IMR-90 (cell line): ENCODE measurements at regions not wholly inside any gene's neighbourhood (a gene's known extent, or its start where the extent isn't known, plus 50 kb on each side); places are given as distances from the start of the nearest gene placed in this dataset.

Source experiments
- ATAC-seq: fragments of 200-7000 bp; cut with Tn5 transposase; 2 replicates; pipeline ENCODE4 v1.9.1; 2020; ENCODE audit warnings: low read depth, mild to moderate bottlenecking, moderate library complexity
- BruUV-seq: library from RNA; stranded (reverse); fragments of 400-500 nt; replicated peaks from 2 replicates; lab custom pipeline; 2021; lab: Mats Ljungman, UMichigan
- CTCF ChIA-PET: fragments of 300-600 bp; formaldehyde crosslinking; extraction: SDS; loops from one replicate; lab custom pipeline; 2021; ENCODE audit warnings: antibody characterized with exemption; lab: Yijun Ruan, JAX
- POLR2A ChIA-PET: fragments of 300-600 bp; sonication (Branson Sonifier 250); formaldehyde crosslinking; loops from one replicate; lab custom pipeline; 2022; ENCODE audit warnings: antibody characterized with exemption; ENCODE audit not compliant: unreplicated experiment; lab: Charles Lee
- DNase-seq: peaks from one replicate; pipeline ENCODE4 v3.0.0; 2013
- H2AFZ ChIP-seq: replicated peaks from 2 replicates; pipeline ENCODE3; 2013; ENCODE audit warnings: low read length, mild to moderate bottlenecking; ENCODE audit not compliant: poor library complexity
- H2AK5ac ChIP-seq: 2 replicates; pipeline ENCODE4 v1.6.1; 2013; ENCODE audit warnings: low read depth, low read length, inconsistent platforms
- H2AK9ac ChIP-seq: replicated peaks from 2 replicates; pipeline ENCODE3; 2013; ENCODE audit warnings: mild to moderate bottlenecking, low read depth, low read length, moderate library complexity; ENCODE audit not compliant: poor library complexity
- H2BK120ac ChIP-seq: 2 replicates; pipeline ENCODE4 v1.6.1; 2013; ENCODE audit warnings: low read depth, low read length, inconsistent platforms
- H2BK15ac ChIP-seq: 3 replicates; pipeline ENCODE4 v1.6.1; 2013; ENCODE audit warnings: low read depth, low read length, inconsistent platforms
- H2BK20ac ChIP-seq: 2 replicates; pipeline ENCODE4 v1.6.1; 2013; ENCODE audit warnings: low read depth, mild to moderate bottlenecking, inconsistent platforms, low read length, moderate library complexity
- H2BK5ac ChIP-seq: 2 replicates; pipeline ENCODE4 v1.6.1; 2013; ENCODE audit warnings: mild to moderate bottlenecking, low read depth, low read length, inconsistent platforms; ENCODE audit not compliant: poor library complexity, severe bottlenecking
- H3K14ac ChIP-seq: replicated peaks from 2 replicates; pipeline ENCODE4 v1.6.1; 2013; ENCODE audit warnings: low read depth, low read length, inconsistent platforms
- H3K18ac ChIP-seq: 2 replicates; pipeline ENCODE4 v1.6.1; 2013; ENCODE audit warnings: low read depth, low read length, control low read depth
- H3K23ac ChIP-seq: 2 replicates; pipeline ENCODE4 v1.6.1; 2013; ENCODE audit warnings: low read depth, low read length, inconsistent platforms
- H3K27ac ChIP-seq: 2 replicates; pipeline ENCODE4 v1.5.1; 2013; ENCODE audit warnings: mild to moderate bottlenecking, control low read depth, low read length; ENCODE audit not compliant: insufficient read depth
- H3K27me3 ChIP-seq: 2 replicates; pipeline ENCODE4 v1.6.1; 2013; ENCODE audit warnings: low read length; ENCODE audit not compliant: control insufficient read depth, insufficient read depth
- H3K36me3 ChIP-seq: 2 replicates; pipeline ENCODE4 v1.6.1; 2013; ENCODE audit warnings: low read length, mixed read lengths; ENCODE audit not compliant: control insufficient read depth, insufficient read depth
- H3K4ac ChIP-seq: 2 replicates; pipeline ENCODE4 v1.6.1; 2013; ENCODE audit warnings: low read depth, low read length, inconsistent platforms
- H3K4me1 ChIP-seq: 2 replicates; pipeline ENCODE4 v1.6.1; 2013; ENCODE audit warnings: low read length, mixed read lengths; ENCODE audit not compliant: control insufficient read depth, insufficient read depth
- H3K4me2 ChIP-seq: 2 replicates; pipeline ENCODE4 v1.6.1; 2013; ENCODE audit warnings: low read depth, mild to moderate bottlenecking, control low read depth, low read length, moderate library complexity
- H3K4me3 ChIP-seq: 2 replicates; pipeline ENCODE4 v1.5.1; 2013; ENCODE audit warnings: low read depth, mild to moderate bottlenecking, control low read depth, low read length, moderate library complexity; ENCODE audit not compliant: insufficient read depth
- H3K56ac ChIP-seq: 2 replicates; pipeline ENCODE4 v1.6.1; 2013; ENCODE audit warnings: low read length, inconsistent platforms; ENCODE audit not compliant: insufficient read depth; ENCODE audit errors: extremely low read depth
- H3K79me1 ChIP-seq, 2 experiments: 2 replicates each; pipeline ENCODE4 v1.6.1; 2013; ENCODE audit warnings: low read length in 2 of 2, inconsistent platforms in 1 of 2, low read depth in 1 of 2
- H3K9ac ChIP-seq: 2 replicates; pipeline ENCODE4 v1.6.1; 2013; ENCODE audit warnings: low read depth, low read length, control low read depth
- H3K9me1 ChIP-seq: 2 replicates; pipeline ENCODE4 v1.6.1; 2013; ENCODE audit warnings: low read length, inconsistent platforms; ENCODE audit not compliant: insufficient read depth
- H3K9me3 ChIP-seq: 2 replicates; pipeline ENCODE4 v1.6.1; 2013; ENCODE audit warnings: low read length; ENCODE audit not compliant: control insufficient read depth, insufficient read depth
- H4K20me1 ChIP-seq: 2 replicates; pipeline ENCODE4 v1.6.1; 2013; ENCODE audit warnings: low read length, inconsistent platforms; ENCODE audit not compliant: insufficient read depth
- H4K5ac ChIP-seq: 2 replicates; pipeline ENCODE4 v1.6.1; 2013; ENCODE audit warnings: mild to moderate bottlenecking, low read depth, low read length, control low read depth
- H4K8ac ChIP-seq, 2 experiments: 2 replicates each; pipeline ENCODE4 v1.6.1; 2013; ENCODE audit warnings: low read depth in 2 of 2, low read length in 2 of 2, control low read depth in 1 of 2, inconsistent platforms in 1 of 2
- H4K91ac ChIP-seq: 2 replicates; pipeline ENCODE4 v1.6.1; 2013; ENCODE audit warnings: low read depth, low read length, inconsistent platforms; ENCODE audit not compliant: insufficient read depth
- CEBPB ChIP-seq: IDR thresholded peaks from 2 replicates; pipeline ENCODE4 v1.6.1; 2012; ENCODE audit warnings: low read depth, low read length, improper control_type of control experiment
- CHD1 ChIP-seq: IDR thresholded peaks from 2 replicates; pipeline ENCODE4 v1.6.1; 2012; ENCODE audit warnings: low read depth, low read length, improper control_type of control experiment
- MAZ ChIP-seq: IDR thresholded peaks from 2 replicates; pipeline ENCODE4 v1.6.1; 2012; ENCODE audit warnings: low read depth, mild to moderate bottlenecking, low read length, improper control_type of control experiment, moderate library complexity, borderline replicate concordance
- MXI1 ChIP-seq: IDR thresholded peaks from 2 replicates; pipeline ENCODE4 v1.6.1; 2012; ENCODE audit warnings: low read depth, mild to moderate bottlenecking, low read length, moderate library complexity, borderline replicate concordance
- POLR2A ChIP-seq: IDR thresholded peaks from 2 replicates; pipeline ENCODE4 v1.6.1; 2012; ENCODE audit warnings: mild to moderate bottlenecking, low read depth, low read length
- SMC3 ChIP-seq: fragments of 150-350 bp; IDR thresholded peaks from 2 replicates; pipeline ENCODE4 v1.6.1; 2016; ENCODE audit warnings: low read depth, mild to moderate bottlenecking, antibody characterized with exemption, low read length, moderate library complexity
- WGBS, 2 experiments: methylation state at CpG; one replicate each; pipeline versions ENCODE4 v1.1.5 to v1.1.7; 2013; ENCODE audit warnings: missing lambda C conversion rate in 2 of 2; ENCODE audit not compliant: insufficient read length in 1 of 2; ENCODE audit errors: extremely low coverage in 2 of 2; 5-methylcytosine and 5-hydroxymethylcytosine counted together
- dilution Hi-C: fragments of 300-500 bp; cut with HindIII; formaldehyde crosslinking; loops from one replicate; pipeline ENCODE4 v1.14.3; 2018; ENCODE audit warnings: low sequenced_read_pairs; ENCODE audit not compliant: unreplicated experiment
- in situ Hi-C: fragments of 300-500 bp; cut with MboI; formaldehyde crosslinking; loops from 3 replicates; pipeline ENCODE4 v1.14.3; 2019; ENCODE audit warnings: low sequenced_read_pairs, inconsistent platforms, mixed read lengths
- intact Hi-C: fragments of 100-400 bp; cut with micrococcal nuclease; formaldehyde crosslinking; loops from 2 replicates; pipeline ENCODE4 v1.10.0; 2022

DNA sequence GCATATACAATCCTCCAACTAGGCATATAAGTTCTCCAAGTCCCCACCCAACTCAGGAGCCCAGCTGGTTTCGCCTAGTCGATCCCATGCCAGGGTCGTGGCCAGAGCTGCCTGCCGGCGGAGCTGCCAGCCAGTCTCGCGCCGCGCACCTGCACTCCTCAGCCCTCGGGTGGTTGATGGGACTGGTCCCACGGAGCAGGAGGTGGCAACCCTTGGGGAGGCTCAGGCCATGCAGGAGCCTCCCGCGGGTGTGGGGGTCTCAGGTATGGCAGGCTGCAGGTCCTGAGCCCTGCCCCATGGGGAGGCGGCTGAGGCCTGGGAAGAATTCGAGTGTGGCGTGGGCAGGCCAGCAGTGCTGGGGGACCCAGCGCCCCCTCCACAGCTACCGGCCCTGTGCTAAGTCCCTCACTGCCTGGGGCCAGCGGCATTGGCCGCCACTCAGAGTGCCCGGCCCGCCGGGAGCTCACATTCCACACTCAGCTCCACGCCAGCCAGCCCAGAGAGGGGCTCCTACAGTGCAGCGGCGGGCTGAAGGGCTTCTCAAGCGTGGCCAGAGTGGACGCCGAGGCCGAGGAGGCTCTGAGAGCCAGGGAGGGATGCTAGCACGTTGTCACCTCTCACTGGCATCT, 1086.4 kb upstream of the PCDH10 start:
- 98% methylated on average over 9 of the region's 31 CpGs; no CpG with 5 or more reads in 1 of the 2 experiments for WGBS, 2 experiments
- no TSS peak for BruUV-seq

More for the DNA sequence above, 1086.4 kb upstream of the PCDH10 start:
- peaks cover 2% of the 10 kb centered on the region; the same call in 1 of the 2 replicates for H3K4me1 ChIP-seq
- no peaks in the 10 kb centered on the region; the same call in 1 of the 2 replicates for H3K9me3 ChIP-seq
- no peaks in the 10 kb centered on the region for H3K79me1 ChIP-seq
- H2BK5ac ChIP-seq = no peak overlapping the region
- TF ChIP-seq SMC3 (no peak), MAZ (no peak), CHD1 (no peak), CEBPB (no peak), MXI1 (no peak), POLR2A (no peak)
- H3K18ac ChIP-seq = no peak overlapping the region
- no peaks in the 10 kb centered on the region for H3K9me1 ChIP-seq
- H3K23ac ChIP-seq = no peak overlapping the region
- no peak for DNase-seq
- H3K4ac ChIP-seq = no peak overlapping the region
- no peak overlapping the region for H2BK120ac ChIP-seq
- H2BK15ac ChIP-seq = no peak overlapping the region
- H2AK9ac ChIP-seq = no peak overlapping the region
- no peak overlapping the region for H3K4me3 ChIP-seq
- H3K9ac ChIP-seq = no peak overlapping the region
- dilution Hi-C loops (no loop called here), intact Hi-C loops (no loop called here), in situ Hi-C loops (no loop called here)
- 0 out of 2 replicates have a peak overlapping the region, but pooled peaks have one; percentile 16 for H2AK5ac ChIP-seq
- CTCF ChIA-PET = no interaction called here
- H3K4me2 ChIP-seq = no peak overlapping the region
- no peak overlapping the region for H3K56ac ChIP-seq
- H3K36me3 ChIP-seq = no peaks in the 10 kb centered on the region
- no peak overlapping the region for H4K5ac ChIP-seq
- no peaks in the 10 kb centered on the region for H3K27me3 ChIP-seq
- no peaks in the 10 kb centered on the region for H4K20me1 ChIP-seq
- no peak overlapping the region for H2AFZ ChIP-seq
- no peak overlapping the region for H4K8ac ChIP-seq
- no peak overlapping the region for H4K91ac ChIP-seq
- POLR2A ChIA-PET = no interaction called here
- no peak overlapping the region for H3K27ac ChIP-seq
- no peak for ATAC-seq
- no peak overlapping the region for H2BK20ac ChIP-seq
- no peak overlapping the region for H3K14ac ChIP-seq
